D341Med (cell line): ENCODE measurements at regions not wholly inside any gene's neighbourhood (a gene's known extent, or its start where the extent isn't known, plus 50 kb on each side); places are given as distances from the start of the nearest gene placed in this dataset.
"Not testable (repeated sequence)": the region's sequence is repeated elsewhere in the genome, so short reads cannot be mapped to it uniquely, and the experiment has no call there.

Experiments used
- DNase-seq: peaks from one replicate; pipeline ENCODE4 v3.0.0; 2012; ENCODE audit warnings: low spot score

- no peak for DNase-seq
Observed at GRCh38 chr20:40072907-40073306, 616.1 kb downstream of the MAFB start.

- no peak for DNase-seq
Observed at GRCh38 chr20:40056171-40056570, 632.9 kb downstream of the MAFB start.

GRCh38 chr20:40055711-40056110 lies 633.3 kb downstream of the MAFB start:
- DNase-seq: no peak

GRCh38 chr20:40054311-40054710 lies 634.7 kb downstream of the MAFB start:
- DNase-seq: no peak

GRCh38 chr20:40050596-40050995 lies 638.4 kb downstream of the MAFB start:
- DNase-seq: no peak

- no peak for DNase-seq
Observed at GRCh38 chr20:40049854-40050253, 639.2 kb downstream of the MAFB start.

- DNase-seq: no peak
Observed at GRCh38 chr20:40046703-40047102, 642.3 kb downstream of the MAFB start.

GRCh38 chr20:40037511-40037910 lies 651.5 kb downstream of the MAFB start:
- DNase-seq: no peak

GRCh38 chr20:40029589-40029988 lies 659.4 kb downstream of the MAFB start:
- no peak for DNase-seq

- no peak for DNase-seq
Observed at GRCh38 chr20:40019510-40019909, 669.5 kb downstream of the MAFB start.

- no peak for DNase-seq
Observed at GRCh38 chr20:40017765-40018164, 671.3 kb downstream of the MAFB start.

GRCh38 chr20:40016890-40017289 lies 672.1 kb downstream of the MAFB start:
- no peak for DNase-seq

- no peak for DNase-seq
Observed at GRCh38 chr20:40016392-40016791, 672.6 kb downstream of the MAFB start.

- not testable (repeated sequence) for DNase-seq
Observed at GRCh38 chr20:40012026-40012425, 677.0 kb downstream of the MAFB start.

- DNase-seq: no peak
Observed at GRCh38 chr20:40010483-40010882, 678.6 kb downstream of the MAFB start.

- DNase-seq: no peak
Observed at GRCh38 chr20:40009542-40009941, 679.5 kb downstream of the MAFB start.

- DNase-seq: no peak
Observed at GRCh38 chr20:40008177-40008576, 680.9 kb downstream of the MAFB start.

- no peak for DNase-seq
Observed at GRCh38 chr20:40006168-40006860, 682.7 kb downstream of the MAFB start.

- not testable (repeated sequence) for DNase-seq
Observed at GRCh38 chr20:40004092-40004491, 684.9 kb downstream of the MAFB start.

- no peak for DNase-seq
Observed at GRCh38 chr20:39993742-39994141, 695.3 kb downstream of the MAFB start.

- no peak for DNase-seq
Observed at GRCh38 chr20:39990692-39991091, 698.3 kb downstream of the MAFB start.

- DNase-seq: no peak
Observed at GRCh38 chr20:39988991-39989390, 700.0 kb downstream of the MAFB start.

- DNase-seq: no peak
Observed at GRCh38 chr20:39986173-39986904, 702.7 kb downstream of the MAFB start.
